Chondrocyte (in vitro differentiated cells): ENCODE measurements at regions not wholly inside any gene's neighbourhood (a gene's known extent, or its start where the extent isn't known, plus 50 kb on each side); places are given as distances from the start of the nearest gene placed in this dataset.
"Not testable (repeated sequence)": the region's sequence is repeated elsewhere in the genome, so short reads cannot be mapped to it uniquely, and the experiment has no call there.

Source experiments
- DNase-seq: peaks from one replicate; pipeline ENCODE4 v3.0.0; 2021; ENCODE audit warnings: mixed read lengths, low spot score
- H3K27ac Mint-ChIP-seq: one replicate; pipeline ENCODE4 v1.8.0; 2021; ENCODE audit warnings: mild to moderate bottlenecking, moderate library complexity, mixed read lengths; ENCODE audit not compliant: unreplicated experiment
- H3K27me3 Mint-ChIP-seq: 2 replicates; pipeline ENCODE4 v1.8.0; 2021; ENCODE audit warnings: low read depth, mixed read lengths
- H3K36me3 Mint-ChIP-seq: 2 replicates; pipeline ENCODE4 v1.8.0; 2021; ENCODE audit warnings: low read depth, mixed read lengths
- H3K4me1 Mint-ChIP-seq: 2 replicates; pipeline ENCODE4 v1.8.0; 2021; ENCODE audit warnings: low read depth, mild to moderate bottlenecking, mixed read lengths
- H3K4me3 Mint-ChIP-seq: one replicate; pipeline ENCODE4 v1.8.0; 2021; ENCODE audit warnings: mild to moderate bottlenecking, moderate library complexity, mixed read lengths; ENCODE audit not compliant: unreplicated experiment
- H3K9me3 Mint-ChIP-seq: 2 replicates; pipeline ENCODE4 v1.8.0; 2021; ENCODE audit warnings: low read depth, mixed read lengths
- TF ChIP-seq, protein P1 (sequence below): fragments of 200-600 bp; sonication (generic); IDR thresholded peaks from 2 replicates; pipeline ENCODE4 v1.5.0; 2021; ENCODE audit warnings: antibody characterized with exemption, mild to moderate bottlenecking, moderate library complexity

DNA sequence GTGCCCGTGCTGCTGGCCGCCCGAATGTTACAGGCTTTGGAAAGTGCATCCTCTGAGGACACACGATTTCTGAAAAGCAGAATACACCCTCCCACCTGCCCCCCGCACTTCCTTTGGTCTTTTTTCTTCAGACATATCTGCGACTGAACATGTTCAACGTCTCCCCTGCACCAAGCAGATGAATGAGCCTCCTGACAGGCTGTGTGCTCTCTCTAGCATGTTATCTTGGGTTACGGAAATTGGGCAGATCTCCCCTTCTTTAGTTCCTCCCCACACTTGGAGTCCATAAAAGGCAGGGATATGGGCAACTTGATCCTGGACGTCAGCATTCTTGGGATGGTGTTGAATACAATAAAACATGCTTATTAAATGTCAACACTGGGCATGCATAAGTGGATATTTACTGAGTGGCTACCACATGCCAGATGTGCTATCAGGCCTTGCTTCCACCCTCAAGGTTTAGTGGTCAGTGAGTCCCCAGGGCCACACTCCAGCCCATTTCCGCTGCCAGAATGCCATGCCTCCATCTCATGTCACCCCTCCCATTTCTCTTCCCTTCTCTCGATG, 130.4 kb downstream of the TRIM43 start:
- no peaks in the 10 kb centered on the region for H3K9me3 Mint-ChIP-seq
- TF ChIP-seq, protein P1, sequence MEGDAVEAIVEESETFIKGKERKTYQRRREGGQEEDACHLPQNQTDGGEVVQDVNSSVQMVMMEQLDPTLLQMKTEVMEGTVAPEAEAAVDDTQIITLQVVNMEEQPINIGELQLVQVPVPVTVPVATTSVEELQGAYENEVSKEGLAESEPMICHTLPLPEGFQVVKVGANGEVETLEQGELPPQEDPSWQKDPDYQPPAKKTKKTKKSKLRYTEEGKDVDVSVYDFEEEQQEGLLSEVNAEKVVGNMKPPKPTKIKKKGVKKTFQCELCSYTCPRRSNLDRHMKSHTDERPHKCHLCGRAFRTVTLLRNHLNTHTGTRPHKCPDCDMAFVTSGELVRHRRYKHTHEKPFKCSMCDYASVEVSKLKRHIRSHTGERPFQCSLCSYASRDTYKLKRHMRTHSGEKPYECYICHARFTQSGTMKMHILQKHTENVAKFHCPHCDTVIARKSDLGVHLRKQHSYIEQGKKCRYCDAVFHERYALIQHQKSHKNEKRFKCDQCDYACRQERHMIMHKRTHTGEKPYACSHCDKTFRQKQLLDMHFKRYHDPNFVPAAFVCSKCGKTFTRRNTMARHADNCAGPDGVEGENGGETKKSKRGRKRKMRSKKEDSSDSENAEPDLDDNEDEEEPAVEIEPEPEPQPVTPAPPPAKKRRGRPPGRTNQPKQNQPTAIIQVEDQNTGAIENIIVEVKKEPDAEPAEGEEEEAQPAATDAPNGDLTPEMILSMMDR: no peak
- no peaks in the 10 kb centered on the region for H3K36me3 Mint-ChIP-seq
- H3K27ac Mint-ChIP-seq: no peak overlapping the region
- DNase-seq: no peak
- H3K4me3 Mint-ChIP-seq: no peak overlapping the region
- peaks cover 15% of the 10 kb centered on the region for H3K27me3 Mint-ChIP-seq
- no peaks in the 10 kb centered on the region for H3K4me1 Mint-ChIP-seq

- H3K36me3 Mint-ChIP-seq, H3K27ac Mint-ChIP-seq, H3K4me3 Mint-ChIP-seq, H3K27me3 Mint-ChIP-seq, DNase-seq, H3K9me3 Mint-ChIP-seq, H3K4me1 Mint-ChIP-seq: not testable (repeated sequence)
Measured at GRCh38 chr2:95723627-95724210, 131.9 kb downstream of the TRIM43 start.

GRCh38 chr2:95725191-95725590, 133.4 kb downstream of the TRIM43 start:
- H3K4me3 Mint-ChIP-seq, H3K9me3 Mint-ChIP-seq, DNase-seq, H3K27ac Mint-ChIP-seq, H3K4me1 Mint-ChIP-seq, H3K36me3 Mint-ChIP-seq: not testable (repeated sequence)
- peaks cover 11% of the 10 kb centered on the region for H3K27me3 Mint-ChIP-seq

GRCh38 chr2:95725677-95726076, 133.9 kb downstream of the TRIM43 start:
- peaks cover 11% of the 10 kb centered on the region for H3K27me3 Mint-ChIP-seq
- H3K9me3 Mint-ChIP-seq, H3K4me3 Mint-ChIP-seq, DNase-seq, H3K27ac Mint-ChIP-seq, H3K4me1 Mint-ChIP-seq, H3K36me3 Mint-ChIP-seq: not testable (repeated sequence)

DNA sequence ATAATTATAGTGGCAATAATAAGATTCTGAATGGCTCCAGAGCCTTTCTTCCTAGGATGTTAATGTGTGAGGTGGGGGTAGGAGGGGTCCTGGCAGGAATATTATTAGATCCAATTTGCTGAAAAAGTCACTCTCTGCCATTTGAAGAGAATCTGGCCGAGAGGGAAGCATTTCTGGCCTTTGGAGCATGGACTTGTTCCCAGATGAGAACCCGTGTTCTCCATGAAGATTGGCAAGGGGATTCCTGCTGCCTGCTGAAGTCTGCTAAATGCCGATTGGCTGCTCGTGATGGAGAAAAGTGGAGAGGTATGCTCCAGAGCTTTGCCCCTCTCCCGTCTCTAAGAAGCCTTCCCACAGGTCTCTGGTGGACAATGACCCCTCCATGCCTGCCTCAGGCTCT, 135.6 kb downstream of the TRIM43 start:
- not testable (repeated sequence) for H3K4me3 Mint-ChIP-seq, H3K4me1 Mint-ChIP-seq, H3K27ac Mint-ChIP-seq, H3K9me3 Mint-ChIP-seq, H3K36me3 Mint-ChIP-seq, DNase-seq
- H3K27me3 Mint-ChIP-seq: peaks cover 17% of the 10 kb centered on the region

DNA sequence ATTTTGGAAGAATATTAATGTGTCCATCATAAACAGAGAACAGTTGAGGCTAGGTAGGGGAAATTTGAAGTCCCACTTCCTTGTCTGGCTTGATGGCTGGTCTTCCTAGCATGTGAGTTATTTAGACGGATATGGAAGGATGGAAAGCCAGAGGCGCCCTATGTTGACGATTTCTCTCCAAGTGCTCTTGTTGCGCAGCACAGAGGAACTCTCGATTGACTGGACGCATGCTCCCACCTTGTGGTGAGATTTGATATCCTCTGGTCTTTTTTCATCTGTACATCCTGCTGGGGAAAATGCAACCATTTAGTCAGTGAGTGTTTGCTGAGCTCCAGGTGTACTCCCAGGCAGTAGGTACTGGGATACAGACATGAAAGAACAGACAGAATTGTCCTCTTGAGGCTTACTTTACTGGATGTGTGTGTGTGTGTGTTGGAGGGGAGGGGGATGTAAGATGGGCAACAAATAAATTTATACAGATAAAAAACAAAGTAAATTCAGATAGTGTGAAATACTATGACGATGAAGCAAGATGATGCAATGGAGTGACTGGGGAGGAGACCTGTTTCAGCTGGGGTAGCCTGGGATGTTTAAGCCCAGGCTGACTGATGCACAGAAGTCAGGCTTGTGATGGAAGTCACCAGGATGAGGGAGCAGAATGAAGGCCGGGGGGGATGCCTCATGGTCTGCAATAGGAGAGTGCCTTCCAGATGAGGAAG, 137.2 kb downstream of the TRIM43 start:
- peaks cover 28% of the 10 kb centered on the region for H3K27me3 Mint-ChIP-seq
- H3K4me3 Mint-ChIP-seq: no peak overlapping the region
- no peaks in the 10 kb centered on the region for H3K36me3 Mint-ChIP-seq
- H3K4me1 Mint-ChIP-seq: no peaks in the 10 kb centered on the region
- H3K27ac Mint-ChIP-seq: no peak overlapping the region
- no peaks in the 10 kb centered on the region for H3K9me3 Mint-ChIP-seq
- no peak for DNase-seq
- TF ChIP-seq, protein P1: peak; percentile 90

- no peak for DNase-seq
- H3K9me3 Mint-ChIP-seq: no peaks in the 10 kb centered on the region
- no peak overlapping the region for H3K27ac Mint-ChIP-seq
- H3K36me3 Mint-ChIP-seq: no peaks in the 10 kb centered on the region
- H3K4me1 Mint-ChIP-seq: no peaks in the 10 kb centered on the region
- H3K27me3 Mint-ChIP-seq: peaks cover 29% of the 10 kb centered on the region
- TF ChIP-seq, protein P1: no peak
- no peak overlapping the region for H3K4me3 Mint-ChIP-seq
Measured at GRCh38 chr2:95729597-95729955, 137.8 kb downstream of the TRIM43 start.
